NCI-H187 (cell line): ENCODE measurements at regions not wholly inside any gene's neighbourhood (a gene's known extent, or its start where the extent isn't known, plus 50 kb on each side); places are given as distances from the start of the nearest gene placed in this dataset.
A peak's percentile ranks its signal among the peaks of the same experiment; 100 is the strongest.
"Not testable (repeated sequence)": the region's sequence is repeated elsewhere in the genome, so short reads cannot be mapped to it uniquely, and the experiment has no call there.

Experiments
- DNase-seq, 2 experiments: peaks; one replicate each; lab custom pipeline; 2025; lab: John Stamatoyannopoulos, UW

GRCh38 chr3:8311321-8311720 is 190.3 kb upstream of the LMCD1 start:
- no peak for DNase-seq

- DNase-seq, result no peak
Observed at GRCh38 chr3:8312685-8313084, 188.9 kb upstream of the LMCD1 start.

GRCh38 chr3:8313560-8314267 is 187.9 kb upstream of the LMCD1 start:
- DNase-seq, result no peak

- not testable (repeated sequence) for DNase-seq
Observed at GRCh38 chr3:8315526-8315925, 186.1 kb upstream of the LMCD1 start.

- DNase-seq, result no peak
Observed at GRCh38 chr3:8317661-8318649, 183.7 kb upstream of the LMCD1 start.

- DNase-seq, result no peak
Observed at GRCh38 chr3:8319935-8320634, 181.5 kb upstream of the LMCD1 start.

- DNase-seq, result peak in 1 of 2 experiments; percentile 18
Observed at GRCh38 chr3:8320711-8321458, 180.7 kb upstream of the LMCD1 start.

- DNase-seq, result no peak
Observed at GRCh38 chr3:8324747-8325146, 176.9 kb upstream of the LMCD1 start.

GRCh38 chr3:8325306-8325705 is 176.3 kb upstream of the LMCD1 start:
- no peak for DNase-seq

GRCh38 chr3:8325833-8326232 is 175.8 kb upstream of the LMCD1 start:
- DNase-seq, result not testable (repeated sequence)

GRCh38 chr3:8327739-8328138 is 173.9 kb upstream of the LMCD1 start:
- peak in 1 of 2 experiments; percentile 12 for DNase-seq

GRCh38 chr3:8328967-8329366 is 172.7 kb upstream of the LMCD1 start:
- DNase-seq, result peak in 1 of 2 experiments; percentile 14

GRCh38 chr3:8329598-8329997 is 172.0 kb upstream of the LMCD1 start:
- DNase-seq, result no peak

GRCh38 chr3:8336456-8336855 is 165.2 kb upstream of the LMCD1 start:
- DNase-seq, result no peak

GRCh38 chr3:8338424-8338823 is 163.2 kb upstream of the LMCD1 start:
- DNase-seq, result no peak

- DNase-seq, result no peak
Observed at GRCh38 chr3:8341821-8342247, 159.8 kb upstream of the LMCD1 start.

- no peak for DNase-seq
Observed at GRCh38 chr3:8343058-8343457, 158.6 kb upstream of the LMCD1 start.

- no peak for DNase-seq
Observed at GRCh38 chr3:8345398-8345797, 156.2 kb upstream of the LMCD1 start.

- no peak for DNase-seq
Observed at GRCh38 chr3:8348076-8348475, 153.5 kb upstream of the LMCD1 start.

GRCh38 chr3:8352475-8352874 is 149.1 kb upstream of the LMCD1 start:
- no peak for DNase-seq

- DNase-seq, result no peak
Observed at GRCh38 chr3:8353364-8353763, 148.3 kb upstream of the LMCD1 start.

GRCh38 chr3:8355346-8355745 is 146.3 kb upstream of the LMCD1 start:
- DNase-seq, result no peak
